IPS-18c (cell line): ENCODE measurements at regions not wholly inside any gene's neighbourhood (a gene's known extent, or its start where the extent isn't known, plus 50 kb on each side); places are given as distances from the start of the nearest gene placed in this dataset.
"Not testable (repeated sequence)": the region's sequence is repeated elsewhere in the genome, so short reads cannot be mapped to it uniquely, and the experiment has no call there.

Experiments
- H3K4me3 ChIP-seq: 2 replicates; pipeline ENCODE4 v1.7.0; 2013; ENCODE audit warnings: low read depth, mild to moderate bottlenecking, low read length, moderate library complexity; ENCODE audit not compliant: insufficient read depth
- H3K9me3 ChIP-seq: one replicate; pipeline ENCODE4 v1.6.1; 2013; ENCODE audit warnings: mild to moderate bottlenecking, low read length, moderate library complexity; ENCODE audit not compliant: control insufficient read depth, insufficient read depth

DNA sequence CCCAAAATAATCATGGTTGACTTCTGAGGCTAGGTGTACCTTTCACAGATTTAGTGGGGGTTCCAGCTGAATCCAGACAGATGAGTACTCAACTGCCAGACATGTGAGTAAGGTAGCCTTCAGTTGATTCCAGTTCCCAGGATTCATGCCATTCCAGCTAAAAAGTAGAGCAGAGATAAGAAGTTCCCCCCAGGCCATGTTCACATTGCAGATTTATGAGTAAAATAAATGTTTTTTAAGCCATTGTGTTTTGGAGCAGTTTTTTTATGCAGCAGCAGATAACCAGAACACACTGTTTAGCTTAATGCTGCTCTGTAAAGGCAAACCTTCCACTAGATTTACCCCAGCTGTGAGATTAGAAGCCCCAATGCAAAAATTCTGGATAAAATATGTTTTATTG lies 245.0 kb downstream of the RFPL4B start:
- H3K9me3 ChIP-seq = no peaks in the 10 kb centered on the region
- no peak overlapping the region for H3K4me3 ChIP-seq

DNA sequence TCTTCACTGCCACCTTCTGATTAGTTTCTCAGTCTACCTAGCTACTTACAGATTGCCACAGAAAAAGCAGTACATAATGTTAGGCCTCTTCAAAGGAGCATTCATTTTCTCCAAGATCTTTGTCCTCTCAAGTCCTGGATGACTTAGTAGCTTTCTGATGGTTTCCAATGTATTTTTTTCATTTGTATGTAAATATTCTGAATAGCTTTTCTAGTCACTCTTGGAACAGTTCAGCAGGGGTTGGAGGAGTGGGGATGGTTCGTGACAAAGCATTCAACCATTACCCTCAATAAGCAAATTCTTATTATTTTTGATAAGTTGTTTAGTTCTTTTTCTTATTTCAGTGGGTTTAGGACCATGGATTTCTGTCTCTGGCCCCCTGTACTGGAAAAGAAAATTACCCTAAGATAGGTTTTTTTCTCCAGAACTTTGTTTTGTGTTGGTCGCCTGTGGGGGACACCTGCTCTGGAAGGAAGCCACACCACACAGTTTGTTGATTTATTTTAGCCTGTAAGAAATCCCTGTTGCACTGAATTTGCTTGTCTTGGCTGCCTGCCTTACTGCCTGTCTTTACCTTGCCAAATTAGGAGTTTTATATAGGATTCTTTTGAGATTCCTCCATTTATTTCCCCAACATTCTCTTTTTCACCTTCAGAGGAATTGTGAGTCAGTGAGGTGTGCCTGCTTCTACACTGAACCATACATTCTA lies 247.9 kb downstream of the RFPL4B start:
- Histone ChIP-seq H3K9me3 (no peaks in the 10 kb centered on the region), H3K4me3 (no peak overlapping the region)

DNA sequence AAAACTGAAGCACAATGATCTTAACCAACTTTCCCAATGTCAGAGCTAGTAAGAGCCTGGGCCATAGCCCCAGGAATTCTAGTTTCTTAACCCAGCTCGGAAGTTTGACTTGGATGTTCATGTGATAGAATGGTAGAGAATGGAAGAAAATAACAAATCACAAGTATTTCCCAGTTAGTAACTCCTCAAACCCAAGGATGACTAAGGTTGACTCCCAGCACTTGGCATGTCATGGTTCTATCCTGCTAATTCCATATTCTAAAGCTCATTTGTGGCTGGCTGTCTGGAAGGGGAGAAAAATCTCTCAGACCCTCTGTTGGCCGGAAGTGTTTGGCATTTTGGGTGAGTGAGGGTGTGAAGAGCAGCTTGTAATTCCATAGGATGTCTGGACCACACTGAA lies 248.7 kb downstream of the RFPL4B start:
- no peaks in the 10 kb centered on the region for H3K9me3 ChIP-seq
- H3K4me3 ChIP-seq = no peak overlapping the region

DNA sequence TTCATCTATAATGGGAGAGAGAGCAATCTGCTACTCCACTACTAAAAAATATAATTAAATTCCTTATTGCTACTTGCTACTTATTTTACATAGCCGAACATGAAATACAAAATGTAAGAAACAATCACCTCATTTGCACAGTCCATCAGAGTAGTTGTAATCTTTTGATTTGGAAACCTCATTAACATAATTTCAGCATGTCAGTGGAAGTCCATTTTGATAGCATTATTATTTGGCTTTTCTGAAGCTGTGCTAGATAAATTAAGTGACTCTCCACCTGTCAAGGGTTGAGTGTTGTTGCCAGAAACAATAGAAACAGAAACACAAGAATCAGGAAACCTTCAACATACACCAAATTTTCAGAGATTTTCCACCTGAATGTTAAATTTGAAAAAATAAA lies 250.0 kb downstream of the RFPL4B start:
- no peaks in the 10 kb centered on the region for H3K9me3 ChIP-seq
- H3K4me3 ChIP-seq = no peak overlapping the region

DNA sequence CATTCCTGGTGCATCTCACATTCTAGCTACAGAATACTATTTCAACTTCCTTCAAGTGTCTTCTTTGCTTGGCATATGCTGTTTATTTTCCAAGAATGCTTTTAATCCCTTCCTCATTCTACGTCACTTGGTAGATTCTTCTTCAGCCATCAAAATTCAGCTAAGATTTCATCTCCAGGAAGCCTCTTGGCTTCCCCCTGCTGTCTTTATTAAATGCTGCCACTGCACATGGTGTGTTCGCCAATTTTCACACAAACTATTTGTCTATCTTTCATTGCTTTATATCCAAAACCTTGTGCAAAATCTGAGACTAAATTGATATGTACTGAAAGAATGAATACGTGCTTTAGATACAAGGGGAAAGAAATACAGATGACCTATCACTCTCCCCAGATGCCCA lies 253.0 kb downstream of the RFPL4B start:
- Histone ChIP-seq H3K9me3 (no peaks in the 10 kb centered on the region), H3K4me3 (no peak overlapping the region)

DNA sequence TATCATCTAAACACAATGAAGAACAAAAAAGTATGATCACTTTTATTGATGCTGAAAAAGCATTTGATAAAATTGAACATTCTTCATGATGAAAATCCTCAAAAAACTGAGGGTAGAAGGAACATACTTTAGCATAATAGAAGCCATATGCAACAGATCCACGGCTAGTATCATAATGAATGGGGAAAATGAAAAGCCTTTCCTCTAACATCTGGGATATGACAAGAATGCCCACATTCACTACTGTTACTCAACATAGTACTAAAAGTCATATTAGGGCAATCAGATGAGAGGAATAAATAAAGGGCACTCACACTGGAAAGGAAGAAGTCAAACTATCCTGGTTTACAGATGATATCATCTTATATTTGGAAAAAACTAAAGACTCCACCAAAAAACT lies 256.6 kb downstream of the RFPL4B start:
- Histone ChIP-seq H3K9me3 (no peaks in the 10 kb centered on the region), H3K4me3 (no peak overlapping the region)

DNA sequence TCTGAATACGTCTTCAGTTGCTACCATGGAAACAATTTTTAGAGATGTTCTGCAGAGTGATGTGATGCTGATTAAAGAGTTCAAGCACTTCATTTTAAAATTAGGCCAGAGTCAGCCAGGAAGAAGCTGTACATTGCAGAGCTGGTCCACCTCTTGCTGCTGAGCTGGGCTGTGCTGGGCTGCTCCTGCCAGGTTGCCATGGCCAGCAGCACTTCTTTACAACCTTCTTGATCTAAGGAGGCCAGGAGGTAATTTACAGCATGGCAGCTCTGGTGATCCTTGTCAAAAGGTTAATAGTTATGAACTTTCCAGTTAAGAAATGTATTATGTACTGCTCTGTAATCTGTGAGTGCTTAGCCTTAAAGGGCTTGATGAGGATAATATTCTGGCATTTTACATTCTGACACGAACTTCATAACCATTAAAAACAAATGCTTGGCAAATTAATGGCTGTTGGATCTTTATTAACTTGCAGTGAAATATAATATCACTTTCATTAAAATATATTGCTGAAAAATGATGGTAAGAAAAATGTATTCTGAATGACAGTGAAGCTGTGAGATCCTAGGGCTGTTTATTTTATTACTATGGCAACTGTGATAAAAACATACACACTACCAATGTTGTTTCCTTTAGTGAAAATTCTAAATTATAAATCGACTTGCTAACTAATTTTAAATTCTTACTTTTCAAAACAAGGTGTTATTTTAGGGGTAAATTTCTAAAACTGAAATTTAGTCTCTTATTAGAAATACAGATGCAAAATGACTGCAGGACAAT lies 259.7 kb downstream of the RFPL4B start:
- Histone ChIP-seq H3K9me3 (no peaks in the 10 kb centered on the region), H3K4me3 (no peak overlapping the region)

DNA sequence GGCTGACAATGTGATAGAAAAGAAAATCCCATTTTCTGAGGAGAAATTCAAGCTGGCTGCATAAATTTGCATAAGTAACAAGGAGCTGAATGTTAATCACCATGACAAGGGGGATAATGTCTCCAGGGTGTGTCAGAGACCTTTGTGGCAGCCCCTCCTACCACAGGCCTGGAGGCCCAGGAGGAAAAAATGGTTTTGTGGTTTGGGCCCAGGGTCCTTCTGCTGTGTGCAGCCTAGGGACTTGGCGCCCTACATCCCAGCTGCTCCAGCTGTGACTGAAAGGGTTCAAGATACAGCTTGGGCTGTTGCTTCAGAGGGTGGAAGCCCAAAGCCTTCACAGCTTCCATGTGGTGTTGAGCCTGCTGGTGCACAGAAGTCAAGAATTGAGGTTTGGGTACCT lies 261.8 kb downstream of the RFPL4B start:
- H3K9me3 ChIP-seq, H3K4me3 ChIP-seq: not testable (repeated sequence)

DNA sequence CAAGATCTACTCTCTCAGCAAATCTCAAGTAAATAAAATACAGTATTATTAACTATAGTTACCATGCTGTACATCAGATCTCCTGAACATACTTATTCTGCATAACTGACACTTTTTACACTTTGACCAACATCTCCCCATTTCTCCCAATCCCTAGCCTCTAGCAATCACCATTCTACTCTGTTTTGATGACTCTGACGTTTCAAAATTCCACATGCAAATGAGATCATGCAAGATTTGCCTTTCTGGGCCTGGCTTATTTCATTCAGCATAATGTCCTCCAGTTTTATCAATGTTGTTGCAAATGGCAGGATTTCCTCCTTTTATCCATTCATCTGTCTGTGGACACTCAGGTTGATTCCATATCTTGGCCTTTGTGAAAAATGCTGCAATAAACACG lies 266.3 kb downstream of the RFPL4B start:
- no peak overlapping the region for H3K4me3 ChIP-seq
- H3K9me3 ChIP-seq = peaks cover 2% of the 10 kb centered on the region

DNA sequence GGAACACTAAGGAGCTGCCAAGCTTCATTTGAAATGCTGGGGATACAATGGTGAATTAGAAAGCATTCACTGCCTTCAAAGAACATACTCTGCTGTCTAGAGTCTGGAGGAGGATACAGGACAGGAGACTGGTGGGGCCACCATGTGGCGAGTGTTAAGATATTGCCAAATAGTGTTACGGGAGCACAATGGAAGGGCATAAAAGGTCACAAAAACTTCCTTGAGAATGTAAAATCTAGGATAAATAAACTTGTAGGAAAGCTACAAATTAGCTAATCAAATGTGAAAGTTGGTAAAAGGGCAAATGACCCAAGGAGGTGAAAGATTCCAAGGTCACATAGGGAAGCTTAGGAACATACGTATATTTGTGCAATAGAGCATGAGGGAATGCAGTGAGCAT lies 271.7 kb downstream of the RFPL4B start:
- Histone ChIP-seq H3K9me3 (peaks cover 2% of the 10 kb centered on the region), H3K4me3 (no peak overlapping the region)

DNA sequence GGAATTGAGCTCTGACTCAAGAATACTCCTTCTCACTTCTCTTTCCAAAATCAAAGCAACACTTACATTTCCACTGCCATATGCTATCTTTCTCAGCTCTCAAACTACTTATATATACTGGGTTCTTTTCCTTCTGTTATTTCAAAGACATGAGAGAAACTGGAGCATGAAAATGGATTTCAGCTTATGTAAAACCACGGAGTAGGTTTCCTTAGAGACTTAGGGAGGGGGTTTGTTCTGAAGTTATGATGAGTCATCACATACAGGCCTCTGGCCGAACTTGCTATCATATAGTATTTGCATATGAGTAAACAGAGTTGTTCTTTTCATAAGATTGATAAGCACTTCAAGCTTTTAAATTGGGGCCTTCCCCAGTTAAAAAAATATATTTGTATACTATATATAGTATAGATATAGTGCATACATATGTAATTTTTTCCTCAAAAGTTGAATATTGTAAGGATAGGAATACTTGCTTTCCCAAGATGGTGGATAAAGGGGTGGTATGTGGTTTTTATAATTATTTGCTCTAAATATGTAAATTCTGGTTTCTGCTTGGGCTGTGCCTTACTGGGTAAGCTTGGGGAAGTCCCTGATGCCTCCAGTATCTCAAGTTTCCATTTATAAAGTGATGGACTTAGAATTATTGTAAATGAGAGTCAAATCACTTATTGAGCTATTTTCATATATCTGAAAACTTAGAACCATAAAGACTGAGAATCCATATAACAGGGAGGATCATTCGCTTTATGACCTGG lies 273.9 kb downstream of the RFPL4B start:
- Histone ChIP-seq H3K4me3 (no peak overlapping the region), H3K9me3 (peaks cover 2% of the 10 kb centered on the region)

DNA sequence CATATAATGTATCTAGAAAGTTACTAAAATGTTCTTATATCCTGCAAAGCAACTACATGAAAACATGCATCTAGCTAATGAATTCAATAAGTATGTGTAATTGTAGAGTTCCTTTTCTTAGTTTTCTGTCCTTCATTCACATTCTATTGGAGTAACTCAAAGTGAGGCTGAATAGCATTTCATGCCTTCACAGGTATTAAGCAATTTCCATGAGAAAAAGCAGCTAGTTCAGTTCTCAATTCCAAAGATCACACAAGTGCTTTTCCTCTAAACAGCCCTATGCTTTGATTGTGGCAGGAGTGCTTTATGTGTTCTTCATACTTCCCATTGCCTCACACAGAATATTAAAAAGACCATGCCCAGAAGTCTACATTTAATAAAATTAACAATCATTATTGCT lies 274.9 kb downstream of the RFPL4B start:
- peaks cover 2% of the 10 kb centered on the region for H3K9me3 ChIP-seq

DNA sequence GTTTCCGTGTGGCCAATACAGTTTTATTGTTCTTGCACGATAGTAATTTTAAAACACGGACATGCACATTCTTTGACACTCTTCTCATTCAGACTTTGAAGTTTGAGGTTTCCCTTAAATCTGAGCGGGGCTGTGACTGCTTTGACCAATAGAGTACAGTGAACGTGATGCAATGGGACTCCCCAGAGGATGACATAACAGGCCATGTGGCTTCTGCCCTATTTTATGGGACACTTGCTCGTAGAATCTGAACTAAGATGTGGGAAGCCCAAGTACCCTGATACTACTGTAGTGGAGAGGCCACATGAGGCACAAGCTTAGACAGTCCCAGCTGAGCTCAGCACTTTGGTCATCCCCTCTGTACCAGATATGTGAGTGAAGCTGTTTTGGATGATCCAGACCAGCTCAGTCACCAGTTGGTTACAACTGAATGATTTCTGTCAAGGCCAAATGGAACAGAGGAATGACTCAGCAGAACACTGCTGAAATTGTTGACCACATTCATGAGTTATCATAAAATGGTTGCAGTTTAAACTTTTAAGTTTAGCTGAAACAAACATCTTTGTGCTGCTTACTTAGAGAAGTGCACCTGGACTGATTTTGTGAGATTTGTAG lies 279.4 kb downstream of the RFPL4B start:
- no peaks in the 10 kb centered on the region for H3K9me3 ChIP-seq
- no peak overlapping the region for H3K4me3 ChIP-seq

More for the DNA sequence above, 274.9 kb downstream of the RFPL4B start:
- no peak overlapping the region for H3K4me3 ChIP-seq

DNA sequence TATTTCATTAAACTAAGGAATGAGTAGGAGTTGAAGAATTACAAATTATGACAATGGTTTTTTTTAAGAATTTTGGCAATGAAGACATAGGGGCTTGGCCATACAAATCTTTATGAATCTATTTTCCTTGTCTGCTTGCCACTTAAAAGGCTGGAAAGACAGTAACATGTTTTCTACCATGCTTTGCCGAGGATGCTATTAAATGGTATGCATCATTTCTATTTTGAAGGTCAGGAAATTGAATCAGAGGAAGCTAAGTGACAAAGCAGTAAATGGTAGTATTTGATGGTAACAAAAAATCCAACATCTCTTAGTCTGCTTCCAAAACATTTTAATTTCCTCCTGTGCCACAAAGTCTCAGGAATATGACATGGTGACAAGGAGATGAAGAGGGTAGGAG lies 287.2 kb downstream of the RFPL4B start:
- H3K9me3 ChIP-seq = no peaks in the 10 kb centered on the region
- no peak overlapping the region for H3K4me3 ChIP-seq

DNA sequence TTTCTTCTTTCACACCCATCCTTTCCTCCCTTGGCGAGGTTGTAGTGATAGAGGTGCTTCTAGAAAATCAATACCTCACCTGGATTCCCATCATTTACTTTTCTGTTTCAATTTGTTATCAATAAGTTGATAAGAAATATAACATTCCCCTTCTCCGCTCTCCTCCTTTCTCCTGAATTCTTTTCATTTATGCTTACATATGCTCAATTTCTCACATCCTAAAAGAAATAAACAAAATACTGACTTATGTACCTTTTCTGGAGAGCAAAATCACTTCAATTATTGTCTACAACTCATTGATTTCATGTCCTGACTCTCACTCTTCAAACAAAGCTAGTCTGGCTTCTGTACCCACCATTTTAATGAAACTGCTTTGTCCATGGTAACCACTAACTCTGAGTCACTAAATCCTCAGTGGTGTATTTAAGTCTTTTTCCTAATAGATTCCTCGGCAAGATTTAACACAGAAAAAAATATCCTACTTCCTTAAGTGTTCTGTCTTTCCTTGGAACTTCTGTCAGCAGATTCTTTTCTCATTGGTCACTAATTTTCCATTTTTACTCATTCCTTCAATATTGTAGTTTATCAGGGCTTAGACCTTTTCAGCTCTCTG lies 289.6 kb downstream of the RFPL4B start:
- no peaks in the 10 kb centered on the region for H3K9me3 ChIP-seq
- no peak overlapping the region for H3K4me3 ChIP-seq

DNA sequence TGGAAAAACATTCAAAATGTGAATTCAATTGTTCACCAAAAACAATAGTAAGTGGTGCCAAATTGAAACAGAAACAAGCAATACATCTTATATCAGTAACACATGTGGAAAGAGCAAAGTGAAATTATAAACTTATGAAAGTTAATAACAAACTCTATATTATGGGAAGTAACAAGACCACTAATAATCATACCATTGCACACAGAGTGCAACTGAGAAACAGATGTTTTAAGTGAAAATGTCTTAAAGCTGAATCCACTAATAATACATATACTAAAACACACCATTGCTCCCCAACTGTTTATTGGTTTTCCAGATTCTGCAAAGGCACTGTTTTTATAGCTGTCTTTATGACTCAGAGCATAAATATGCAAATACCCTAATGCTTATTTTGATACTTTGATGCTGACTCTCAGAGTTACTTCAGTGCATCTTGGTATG lies 292.3 kb downstream of the RFPL4B start:
- H3K9me3 ChIP-seq = no peaks in the 10 kb centered on the region

DNA sequence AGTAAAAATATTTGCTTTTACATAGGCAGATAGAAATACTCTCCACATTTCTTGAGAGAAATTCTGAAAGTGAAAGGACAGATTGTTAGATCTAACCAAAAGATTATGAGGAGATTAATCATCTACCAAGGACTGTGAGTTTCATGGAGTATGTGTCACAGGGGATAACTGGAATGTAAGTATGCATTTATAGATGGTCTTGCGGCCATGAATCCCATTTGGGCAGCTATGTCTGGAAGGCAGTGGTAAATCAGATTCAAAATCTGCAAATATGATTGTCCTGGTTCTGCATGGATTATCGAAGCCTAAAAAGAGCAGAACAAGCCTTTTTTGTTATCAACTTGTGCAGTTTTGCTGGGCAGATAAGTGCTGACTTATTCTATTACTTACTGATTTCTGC lies 293.8 kb downstream of the RFPL4B start:
- Histone ChIP-seq H3K9me3 (no peaks in the 10 kb centered on the region), H3K4me3 (no peak overlapping the region)

More for the DNA sequence above, 292.3 kb downstream of the RFPL4B start:
- H3K4me3 ChIP-seq = no peak overlapping the region
